ENCODE measurements at regions not wholly inside any gene's neighbourhood (a gene's known extent, or its start where the extent isn't known, plus 50 kb on each side); places are given as distances from the start of the nearest gene placed in this dataset.

GRCh38 chr14:58755031-58755925 is 117.5 kb downstream of the DACT1 start:
- no peak overlapping the region for H3K9ac ChIP-seq (ENCODE audit: control insufficient read depth, insufficient read depth, low read length)
- SMC1A ChIA-PET (ENCODE audit: uncharacterized antibody, unreplicated experiment): interaction anchor here (1.2 to 1.5 kb wide), 4 partner anchors 40 to 114 kb away, joined by 3 to 5 read pairs (median 3); no protein-coding TSS in a partner anchor
- intact Hi-C loops (cut with micrococcal nuclease; ENCODE audit: unreplicated experiment): no loop called here

More at GRCh38 chr14:58755031-58755925, 117.5 kb downstream of the DACT1 start:
- no peak overlapping the region for H3K4me3 ChIP-seq
- no peak overlapping the region for H2AFZ ChIP-seq (ENCODE audit: control insufficient read depth, low read depth, low read length)
- ChIA-PET CTCF (interaction anchor here (1.7 kb wide), 1 partner anchor 13 kb away, joined by 3 read pairs; no protein-coding TSS in a partner anchor), POLR2A (no interaction called here), RAD21 (ENCODE audit: unreplicated experiment) (interaction anchor here (0.5 to 1.0 kb wide), 2 partner anchors 15 to 40 kb away, joined by 3 to 4 read pairs; no protein-coding TSS in a partner anchor)
- DNase-seq (ENCODE audit: low read depth, low spot score) (no peak), FAIRE-seq (no peak), ATAC-seq (peak; percentile 38)
- no peaks in the 10 kb centered on the region for H3K36me3 ChIP-seq (ENCODE audit: control insufficient read depth in 2 of 2, insufficient read depth in 2 of 2, low read length in 1 of 2)
- H3K4me2 ChIP-seq (ENCODE audit: control insufficient read depth, insufficient read depth): no peak overlapping the region
- H3K27me3 ChIP-seq (replicated peaks in 1 of 2; ENCODE audit: control insufficient read depth in 2 of 2, insufficient read depth in 2 of 2, low read length in 1 of 2): no peaks in the 10 kb centered on the region
- no peaks in the 10 kb centered on the region for H3K4me1 ChIP-seq (ENCODE audit: control insufficient read depth, insufficient read depth, low read length)
- WGBS (ENCODE audit: insufficient coverage, insufficient replicate concordance, low lambda C conversion rate, missing lambda C conversion rate): 13% methylated on average over 3 of the region's 3 CpGs
- no peaks in the 10 kb centered on the region; the same call in 2 of the 3 replicates for H3K9me3 ChIP-seq (replicated peaks; ENCODE audit: control insufficient read depth, insufficient read depth, low read length)
- no TSS peak for BruUV-seq (replicated peaks)
- in situ Hi-C loops (cut with MboI): no loop called here
- H3K27ac ChIP-seq (ENCODE audit: control insufficient read depth, insufficient read depth): no peak overlapping the region
- H3K79me2 ChIP-seq (ENCODE audit: control insufficient read depth, insufficient read depth, low read length): no peaks in the 10 kb centered on the region
- H4K20me1 ChIP-seq (ENCODE audit: control insufficient read depth, insufficient read depth): no peaks in the 10 kb centered on the region
- TF ChIP-seq IRF3 (IDR thresholded peaks at IDR 0.05) (no peak), SIN3A (IDR thresholded peaks at IDR 0.05; ENCODE audit: low read depth, low read length) (no peak), KLF5 (IDR thresholded peaks at IDR 0.05; ENCODE audit: partially characterized antibody) (no peak), NR2C2 (IDR thresholded peaks at IDR 0.05; ENCODE audit: borderline replicate concordance, control insufficient read depth, insufficient read length, low read depth) (no peak), ATF2 (IDR thresholded peaks at IDR 0.05; ENCODE audit: low read length) (no peak), ETV6 (conservative IDR thresholded peaks at IDR 0.05 in 1 of 2, IDR thresholded peaks at IDR 0.05 in 1 of 2; ENCODE audit: borderline replicate concordance in 1 of 2, low read depth in 1 of 2) (no peak), TARDBP (IDR thresholded peaks at IDR 0.05; ENCODE audit: borderline replicate concordance) (no peak), CBFB (IDR thresholded peaks at IDR 0.05; ENCODE audit: low read depth) (no peak), HSF1 (IDR thresholded peaks at IDR 0.05; ENCODE audit: low read depth, low read length) (no peak)

Data from GM12878 (cell line).